GM11168 (cell line): ENCODE measurements at regions not wholly inside any gene's neighbourhood (a gene's known extent, or its start where the extent isn't known, plus 50 kb on each side); places are given as distances from the start of the nearest gene placed in this dataset.

ENCODE experiments used
- in situ Hi-C: fragments of 300-500 bp; cut with MboI; formaldehyde crosslinking; loops from one replicate; pipeline ENCODE4 v1.12.0; 2022; ENCODE audit warnings: low sequenced_read_pairs; ENCODE audit not compliant: unreplicated experiment

DNA sequence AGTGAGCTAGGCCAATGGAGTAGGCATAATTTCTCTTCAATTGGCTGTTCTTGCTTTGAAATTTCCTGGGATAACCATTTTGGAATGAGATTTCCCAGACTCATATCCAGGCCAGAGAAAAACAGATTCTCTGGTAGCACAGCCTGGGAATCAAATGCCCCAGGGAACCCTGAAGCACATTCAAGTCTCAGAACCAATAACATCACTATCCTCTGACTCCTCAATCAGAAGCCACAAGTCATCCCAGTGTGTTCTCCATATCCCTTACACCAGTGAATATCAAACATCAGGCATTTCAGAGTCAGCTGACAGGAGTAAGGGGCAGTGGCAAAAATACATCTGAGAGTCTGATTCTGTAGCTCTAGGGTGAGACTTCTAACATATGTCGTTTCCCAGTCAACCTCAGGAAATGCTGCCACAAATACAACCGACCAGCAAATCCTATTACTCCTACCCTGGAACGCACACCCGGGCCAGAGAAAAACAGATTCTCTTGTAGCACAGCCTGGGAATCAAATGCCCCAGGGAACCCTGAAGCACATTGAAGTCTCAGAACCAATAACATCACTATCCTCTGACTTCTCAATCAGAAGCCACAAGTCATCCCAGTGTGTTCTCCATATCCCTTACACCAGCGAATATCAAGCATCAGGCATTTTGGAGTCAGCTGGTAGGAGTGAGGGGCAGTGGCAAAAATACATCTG lies 537.7 kb upstream of the NMUR2 start:
- in situ Hi-C loops = no loop called here

DNA sequence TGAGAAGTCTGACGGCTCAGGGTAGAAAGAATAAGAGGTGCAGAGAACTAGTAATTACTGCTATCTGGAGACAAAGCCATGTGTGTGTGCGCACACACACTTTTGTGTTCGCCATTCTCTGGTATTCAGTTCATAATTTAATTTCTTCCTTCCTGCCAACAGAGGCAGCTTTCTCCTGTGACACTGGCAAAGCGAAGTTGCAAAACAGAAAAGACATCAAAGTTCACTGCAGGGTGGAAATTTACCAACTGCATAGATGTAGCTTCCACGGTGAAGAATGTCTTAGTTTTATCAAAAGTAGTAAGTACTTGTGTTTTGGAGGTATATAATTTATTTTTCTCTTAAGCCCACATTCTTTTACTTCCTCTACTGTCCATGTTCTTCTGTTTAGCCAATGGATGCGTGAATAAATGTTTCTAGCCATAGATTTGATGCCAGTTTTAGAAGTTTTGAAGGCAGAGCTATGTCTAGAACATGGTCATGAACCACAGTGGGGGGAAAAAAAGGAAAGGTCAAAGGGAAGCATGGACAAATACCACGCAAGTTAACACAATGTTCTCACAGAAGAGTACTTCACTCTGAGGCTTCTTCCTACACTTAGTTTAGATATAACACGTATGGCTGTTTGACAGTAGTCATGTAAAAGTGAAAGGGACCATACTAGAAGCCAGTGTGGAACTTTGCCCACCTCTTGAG lies 536.5 kb upstream of the GRIA1 start:
- in situ Hi-C loops = no loop called here

DNA sequence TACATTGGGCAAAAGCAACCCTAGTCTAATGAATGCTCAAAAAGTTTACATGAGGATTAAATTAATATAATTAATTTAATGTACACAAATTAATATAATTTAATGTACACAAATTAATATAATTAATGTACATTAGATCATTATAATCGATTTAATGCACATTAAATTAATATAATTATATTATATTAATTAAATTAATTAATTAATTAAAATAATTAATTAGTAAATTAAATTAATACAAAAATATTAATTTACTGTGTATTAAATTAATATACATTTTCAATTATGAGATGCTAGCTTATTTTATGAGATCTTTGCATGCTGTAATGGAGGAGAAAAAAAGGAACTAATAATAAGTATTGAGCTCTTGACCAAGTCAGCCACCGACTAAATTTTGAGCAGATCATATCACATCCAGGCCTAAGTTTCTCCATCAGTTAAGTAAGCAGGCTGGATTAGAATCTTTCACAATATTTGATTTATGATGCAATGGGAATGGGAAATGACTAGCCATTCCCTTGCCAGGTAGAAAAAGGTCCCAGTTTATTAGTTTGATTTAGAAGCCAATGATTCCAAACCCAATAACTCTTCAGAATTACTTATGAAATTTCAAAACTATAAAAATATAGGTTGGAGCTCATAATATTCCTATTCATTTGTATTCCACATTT lies 533.4 kb upstream of the GRIA1 start:
- in situ Hi-C loops = no loop called here

DNA sequence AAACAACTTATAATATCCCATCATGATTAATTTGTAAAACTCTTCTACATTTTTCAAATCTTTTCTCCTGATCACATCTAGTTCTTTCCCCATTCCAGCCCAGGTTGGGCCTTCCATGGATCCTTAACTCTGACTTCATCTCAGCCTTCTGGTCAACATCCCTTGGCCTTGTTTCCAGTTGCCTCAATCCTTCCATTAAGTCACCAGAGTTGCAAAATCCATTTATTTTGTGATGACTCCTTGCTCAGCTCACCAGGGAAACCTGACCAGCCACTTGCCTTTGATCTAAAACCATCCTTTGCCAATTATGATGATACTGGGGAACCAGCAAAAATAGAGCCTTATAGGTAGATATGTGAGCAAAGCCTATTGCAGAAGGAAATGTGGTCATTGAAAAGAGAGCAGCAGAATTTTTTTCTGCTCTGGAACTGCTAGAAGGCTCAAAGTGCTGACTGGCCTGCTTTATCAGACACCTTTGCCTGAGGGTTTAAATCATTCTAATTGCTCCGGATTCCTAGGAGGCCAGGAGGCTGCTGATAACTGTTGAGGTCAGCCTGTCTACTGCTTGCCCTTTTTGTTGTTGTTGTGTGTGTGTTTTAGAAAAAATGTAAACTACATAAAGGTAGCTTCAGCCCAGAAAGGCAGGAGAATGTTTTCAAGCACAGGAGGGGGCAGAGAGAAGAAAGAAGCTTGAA lies 512.2 kb upstream of the GRIA1 start:
- in situ Hi-C loops = no loop called here

- in situ Hi-C loops = no loop called here
These were observed 503.3 kb upstream of the GRIA1 start for GRCh38 chr5:152987131-152987530.

GRCh38 chr5:152990217-152990616 lies 500.3 kb upstream of the GRIA1 start:
- in situ Hi-C loops = no loop called here

DNA sequence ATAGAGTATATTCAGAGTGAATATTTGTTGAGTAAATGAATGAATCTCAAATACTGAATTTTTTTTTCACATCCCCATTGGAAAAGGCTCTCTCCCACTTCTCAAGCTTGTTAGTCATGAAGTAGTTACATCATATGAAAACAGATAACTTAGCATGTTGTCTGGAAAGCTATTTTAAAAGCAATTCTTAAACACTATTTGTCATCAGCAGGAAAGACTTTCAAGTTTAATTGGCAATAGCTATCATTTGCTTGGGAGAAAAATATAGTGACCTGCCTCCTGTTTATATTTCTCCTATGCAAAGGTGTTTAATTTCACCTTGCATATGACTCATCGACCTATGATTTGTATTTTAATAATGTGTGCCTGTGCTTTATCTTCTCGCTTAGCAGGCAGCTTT lies 499.8 kb upstream of the GRIA1 start:
- in situ Hi-C loops = no loop called here

- in situ Hi-C loops = no loop called here
These were observed 496.3 kb upstream of the GRIA1 start for GRCh38 chr5:152994033-152994680.

GRCh38 chr5:152995214-152995725 lies 495.2 kb upstream of the GRIA1 start:
- in situ Hi-C loops = no loop called here

DNA sequence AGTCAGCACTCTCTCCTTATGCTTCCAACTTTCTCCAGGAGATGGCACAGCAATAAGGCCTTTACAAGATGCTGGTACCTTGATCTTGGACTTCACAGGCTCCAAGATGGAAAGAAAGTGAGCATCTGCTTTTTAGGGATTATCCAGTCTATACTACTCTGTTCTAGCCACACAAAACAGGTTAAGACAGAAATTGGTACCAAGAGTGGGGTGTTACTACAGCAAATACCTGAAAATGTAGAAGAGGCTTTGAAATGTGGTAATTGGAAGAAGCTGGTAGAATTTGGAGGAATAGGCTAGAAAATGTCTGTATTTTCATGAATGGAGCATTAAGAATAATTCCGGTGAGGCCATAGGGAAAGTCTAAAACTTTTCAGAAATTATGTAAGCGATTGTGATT lies 484.8 kb upstream of the GRIA1 start:
- in situ Hi-C loops = no loop called here

GRCh38 chr5:153006681-153007080 lies 483.8 kb upstream of the GRIA1 start:
- in situ Hi-C loops = no loop called here

- in situ Hi-C loops = no loop called here
These were observed 476.3 kb upstream of the GRIA1 start for GRCh38 chr5:153014194-153014593.

- in situ Hi-C loops = no loop called here
These were observed 472.3 kb upstream of the GRIA1 start for GRCh38 chr5:153018121-153018520.

DNA sequence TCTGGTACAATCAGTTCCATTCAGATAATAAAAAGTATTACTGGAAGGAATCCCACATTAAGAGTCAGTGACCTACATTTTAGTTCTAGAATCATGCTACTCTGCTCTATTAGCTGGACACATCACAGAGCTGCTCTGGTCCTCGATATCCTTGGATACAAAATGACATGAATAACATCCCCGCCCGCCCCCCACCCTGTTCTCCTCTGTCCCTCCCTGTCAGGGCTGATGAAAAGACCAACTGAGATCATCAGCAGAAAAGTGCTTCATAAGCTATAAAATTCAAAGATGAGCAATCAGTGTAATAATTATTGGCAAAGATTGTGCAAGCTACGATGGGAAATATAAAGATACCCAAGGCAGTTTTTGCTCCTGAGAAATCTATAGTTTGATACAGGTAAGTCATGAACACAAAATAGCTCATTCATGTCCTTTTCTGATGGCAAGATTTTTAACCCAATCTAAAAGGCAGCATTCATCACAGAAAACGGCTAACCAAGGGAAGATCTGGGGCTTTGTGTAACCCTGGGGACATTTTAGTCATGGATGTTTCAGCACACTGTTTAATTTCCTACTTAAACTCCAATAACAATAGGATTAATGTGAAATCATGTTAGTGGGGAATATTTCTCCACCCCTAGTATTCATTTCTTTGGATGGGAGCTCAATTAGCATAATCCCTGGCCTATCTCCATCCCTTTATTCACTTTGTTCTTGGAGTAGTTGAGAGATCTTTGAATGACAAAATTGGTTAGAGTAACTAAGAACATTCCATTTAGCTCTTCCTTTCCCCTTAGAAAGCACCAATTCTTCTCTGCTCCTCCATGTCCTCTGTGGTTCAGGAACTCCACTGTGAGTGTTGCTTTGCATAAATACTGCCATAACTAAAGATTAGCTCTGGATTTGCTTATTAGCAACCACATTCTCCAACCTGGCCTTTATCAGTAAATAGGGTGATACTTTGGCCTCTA lies 459.4 kb upstream of the GRIA1 start:
- in situ Hi-C loops = no loop called here

- in situ Hi-C loops = no loop called here
These were observed 451.0 kb upstream of the GRIA1 start for GRCh38 chr5:153039501-153039900.

DNA sequence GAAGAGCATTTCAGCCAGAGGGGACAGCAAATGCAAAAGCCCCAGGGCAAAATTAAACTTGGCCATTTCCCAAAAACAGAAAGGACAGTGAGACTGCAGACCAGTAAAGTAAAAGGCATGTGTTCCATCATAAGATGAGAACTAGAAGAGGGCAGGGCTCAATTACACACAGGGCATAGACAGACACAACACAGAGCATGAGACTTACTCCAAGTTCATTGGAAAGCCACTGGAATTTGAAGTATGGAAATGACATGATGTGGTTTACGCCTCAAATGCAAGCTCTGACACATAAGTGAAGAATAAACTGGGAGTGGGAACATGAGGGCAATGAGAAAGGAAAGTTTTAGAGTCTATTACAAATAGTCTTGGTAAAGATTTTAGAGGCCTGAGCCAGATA lies 446.6 kb upstream of the GRIA1 start:
- in situ Hi-C loops = no loop called here

DNA sequence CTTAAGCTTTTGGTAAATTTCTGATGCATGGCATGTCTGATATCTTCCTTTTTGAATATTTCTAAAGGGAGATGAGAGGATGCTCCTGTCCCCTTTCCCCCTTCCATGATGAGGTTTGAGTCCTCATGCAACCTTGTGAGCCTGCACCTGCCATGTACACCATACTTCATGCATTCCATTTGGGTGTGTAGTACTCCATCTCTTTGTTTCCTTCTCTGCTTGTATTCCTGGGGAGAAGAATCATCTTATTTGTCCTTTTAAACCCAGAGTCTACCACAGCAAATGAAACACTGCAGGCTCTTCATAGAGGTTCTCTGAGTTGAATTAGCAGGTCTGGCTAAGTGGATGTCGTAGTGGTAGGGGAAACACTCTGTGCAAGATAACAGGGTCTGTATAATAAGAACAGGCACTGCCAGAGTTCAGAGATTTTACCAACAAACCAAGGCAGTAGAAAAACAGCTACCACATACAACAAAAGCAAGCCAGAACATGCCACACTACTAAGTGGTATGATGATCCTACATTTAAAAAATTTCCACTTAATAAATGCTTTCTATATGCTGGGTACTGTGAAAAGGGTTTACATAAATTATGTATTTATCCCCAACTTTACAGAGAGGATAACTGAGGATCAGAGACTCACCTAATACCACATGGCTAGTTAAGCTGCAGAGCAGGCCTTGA lies 439.8 kb upstream of the GRIA1 start:
- in situ Hi-C loops = no loop called here

- in situ Hi-C loops = no loop called here
These were observed 424.2 kb upstream of the GRIA1 start for GRCh38 chr5:153066281-153066680.

- in situ Hi-C loops = no loop called here
These were observed 422.6 kb upstream of the GRIA1 start for GRCh38 chr5:153067869-153068268.
